GM18858 (cell line): ENCODE measurements at regions not wholly inside any gene's neighbourhood (a gene's known extent, or its start where the extent isn't known, plus 50 kb on each side); places are given as distances from the start of the nearest gene placed in this dataset.

Source experiments
- ATAC-seq: cut with Tn5 transposase; IDR thresholded peaks from one replicate; pipeline ENCODE4 v1.9.1; 2021; ENCODE audit not compliant: unreplicated experiment

DNA sequence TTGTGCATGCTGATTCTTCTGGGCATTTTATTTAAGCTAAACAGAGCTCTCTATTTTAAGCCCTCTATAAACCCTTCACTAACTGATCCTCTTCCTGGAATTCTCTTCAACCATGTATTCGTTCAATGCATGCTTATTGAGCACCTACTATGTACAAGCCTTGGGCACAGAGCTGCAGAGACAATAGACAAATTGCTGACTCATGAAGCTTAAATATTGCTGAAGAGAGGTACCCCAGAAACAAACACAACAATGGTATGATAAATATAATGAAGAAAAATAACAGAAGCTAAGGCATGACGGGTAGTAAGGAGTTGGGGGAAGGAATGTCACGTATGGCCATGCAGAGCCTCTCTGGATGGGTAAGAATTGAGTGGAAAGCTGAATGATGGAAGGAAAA, 222.2 kb downstream of the PPARGC1A start:
- ATAC-seq: no peak

DNA sequence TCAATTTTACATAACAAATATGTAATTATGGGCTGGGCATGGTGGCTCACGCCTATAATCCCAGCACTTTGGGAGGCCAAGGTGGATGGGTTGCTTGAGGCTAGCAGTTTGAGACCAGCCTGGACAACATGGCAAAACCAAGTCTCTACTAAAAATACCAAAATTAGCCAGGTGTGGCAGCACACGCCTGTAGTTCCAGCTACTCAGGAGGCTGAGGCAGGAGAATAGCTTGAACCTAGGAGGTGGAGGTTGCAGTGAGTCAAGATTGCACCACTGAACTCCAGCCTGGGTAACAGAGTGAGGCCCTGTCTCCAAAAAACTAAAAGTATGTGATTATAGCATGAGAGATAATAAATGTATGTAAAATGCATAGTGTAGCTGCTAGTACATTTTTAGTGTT, 229.0 kb downstream of the PPARGC1A start:
- no peak for ATAC-seq

DNA sequence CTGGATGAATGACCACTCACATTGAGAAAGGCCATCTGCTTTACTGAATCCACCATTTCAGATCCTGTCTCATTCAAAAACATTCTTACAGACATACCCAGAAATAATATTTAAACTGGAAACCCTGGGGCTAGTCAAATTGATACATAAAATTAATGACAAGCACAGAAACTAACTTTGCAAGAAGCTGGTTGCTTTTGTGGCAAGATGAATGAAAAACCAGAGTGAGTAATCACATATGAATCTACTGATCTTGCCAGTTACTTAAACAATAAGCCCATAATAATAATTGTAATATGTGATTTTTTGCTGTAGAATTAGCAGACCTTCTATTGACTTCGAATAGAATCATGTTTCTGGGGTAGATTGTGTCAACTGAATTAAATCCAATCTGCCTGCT, 235.1 kb downstream of the PPARGC1A start:
- no peak for ATAC-seq

DNA sequence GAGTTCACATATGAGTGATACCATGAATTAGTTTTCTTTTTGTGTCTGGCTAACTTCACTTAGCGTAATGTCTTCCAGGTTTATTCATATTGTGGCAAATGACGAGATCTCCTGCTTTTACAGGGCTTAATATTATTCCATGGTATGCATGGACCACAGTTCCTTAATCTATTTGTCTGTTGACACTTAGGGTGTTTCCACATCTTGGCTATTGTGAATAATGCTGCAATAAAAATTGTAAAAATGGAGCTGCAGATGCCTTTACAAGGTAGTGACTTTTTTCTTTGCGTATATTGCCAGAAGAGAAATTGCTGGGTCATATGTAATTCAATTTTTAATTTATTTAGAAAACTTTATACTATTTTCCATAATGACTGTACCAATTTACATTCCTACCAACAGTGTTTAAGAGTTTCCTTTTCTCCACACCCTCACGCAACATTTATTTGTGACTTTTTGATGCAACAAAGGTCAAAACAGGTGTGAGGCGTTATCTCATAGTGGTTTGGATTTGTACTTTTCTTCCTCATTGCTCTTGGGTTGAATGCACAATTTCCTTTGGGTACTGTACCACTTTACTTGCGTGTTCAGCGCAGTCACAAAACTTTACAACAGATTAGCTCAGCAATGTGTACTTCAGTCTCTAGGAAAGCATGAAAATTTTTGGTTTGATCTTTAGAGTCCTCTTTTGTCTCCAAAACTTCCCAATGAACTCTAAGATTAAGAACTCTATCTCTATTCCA, 240.8 kb downstream of the PPARGC1A start:
- no peak for ATAC-seq

DNA sequence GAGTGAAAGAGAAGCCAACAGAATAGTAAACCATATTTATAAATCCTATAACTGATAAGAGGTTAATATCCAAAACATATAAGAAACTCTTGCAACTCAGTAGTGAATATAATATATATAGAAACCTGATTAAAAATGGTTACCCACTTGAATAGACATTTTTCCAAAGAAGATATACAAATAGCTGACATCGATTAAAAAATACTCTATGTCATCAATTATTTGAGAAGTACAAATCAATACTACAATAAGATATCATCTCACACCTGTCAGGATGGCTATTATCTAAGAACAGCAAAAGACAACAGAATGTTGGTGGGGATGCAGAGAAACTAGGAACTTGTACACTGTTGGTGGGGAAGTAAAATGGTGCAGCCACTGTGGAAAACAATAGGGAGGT, 254.4 kb downstream of the PPARGC1A start:
- ATAC-seq: no peak

DNA sequence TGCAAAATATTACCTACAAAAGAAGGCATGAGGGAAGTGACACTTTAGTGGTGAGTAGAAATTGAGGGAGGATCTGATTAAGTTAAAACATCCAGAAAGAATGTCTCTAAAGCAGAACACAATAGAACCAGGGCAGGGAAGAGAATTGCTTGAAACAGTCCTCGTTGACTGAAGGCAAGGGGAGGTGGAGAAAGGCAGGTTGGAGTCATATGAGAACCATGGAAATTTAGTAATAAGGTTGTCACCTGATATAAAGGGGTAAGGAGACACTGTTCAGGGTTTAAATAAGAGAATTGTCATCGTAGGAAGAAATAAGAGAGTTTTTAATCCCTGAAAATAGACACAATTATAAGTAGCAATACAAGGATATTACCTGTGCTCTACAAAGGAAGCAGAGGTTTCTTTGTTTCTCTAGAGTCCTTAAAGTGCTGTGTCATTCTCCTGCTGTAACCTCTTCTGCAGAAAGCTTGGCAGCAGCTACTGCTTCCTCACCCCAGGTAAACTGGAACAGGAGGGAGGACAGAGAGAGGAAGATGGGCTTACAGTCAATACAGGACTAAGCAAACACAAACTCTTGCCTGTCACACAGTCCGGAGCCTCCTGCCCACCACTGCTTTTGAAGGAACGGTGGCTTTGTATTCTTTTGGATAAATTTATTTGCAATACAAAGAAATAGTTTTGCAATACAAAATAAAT, 258.4 kb downstream of the PPARGC1A start:
- ATAC-seq: no peak

DNA sequence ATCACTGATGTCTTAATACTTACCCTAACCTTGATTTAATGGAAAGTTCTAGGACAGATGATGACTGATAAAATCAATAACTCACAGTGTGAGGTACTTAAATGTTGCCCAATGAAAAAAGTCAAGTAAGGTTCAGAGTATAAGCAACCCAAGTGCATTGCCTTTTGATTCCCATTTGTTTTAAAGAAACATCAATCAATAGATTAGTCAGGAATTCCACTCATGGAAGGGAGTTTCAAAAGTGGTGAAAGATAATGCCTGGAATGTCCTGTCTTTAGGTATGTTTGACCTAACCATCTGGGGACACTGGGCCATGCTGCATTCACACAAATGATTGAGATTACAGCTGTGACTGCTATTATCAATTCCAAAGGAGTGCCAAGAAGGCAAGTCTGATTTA, 259.7 kb downstream of the PPARGC1A start:
- no peak for ATAC-seq

DNA sequence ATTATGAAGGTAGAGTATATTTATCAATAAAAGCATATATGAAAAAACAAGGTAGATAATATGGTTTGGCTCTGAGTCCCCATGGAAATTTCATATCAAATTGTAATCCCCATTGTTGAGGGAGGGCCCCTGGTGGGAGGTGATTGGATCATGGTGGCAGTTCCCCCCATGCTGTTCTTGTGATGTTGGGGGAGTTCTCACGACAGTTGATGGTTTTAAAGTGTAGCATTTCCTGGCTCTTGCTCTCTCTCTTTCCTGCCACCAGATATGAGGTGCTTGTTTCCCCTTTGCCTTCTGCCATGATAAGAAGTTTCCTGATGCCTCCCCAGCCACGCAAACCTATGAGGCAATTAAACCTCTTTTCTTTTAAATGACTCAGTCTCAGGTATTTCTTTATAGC, 260.4 kb downstream of the PPARGC1A start:
- no peak for ATAC-seq

DNA sequence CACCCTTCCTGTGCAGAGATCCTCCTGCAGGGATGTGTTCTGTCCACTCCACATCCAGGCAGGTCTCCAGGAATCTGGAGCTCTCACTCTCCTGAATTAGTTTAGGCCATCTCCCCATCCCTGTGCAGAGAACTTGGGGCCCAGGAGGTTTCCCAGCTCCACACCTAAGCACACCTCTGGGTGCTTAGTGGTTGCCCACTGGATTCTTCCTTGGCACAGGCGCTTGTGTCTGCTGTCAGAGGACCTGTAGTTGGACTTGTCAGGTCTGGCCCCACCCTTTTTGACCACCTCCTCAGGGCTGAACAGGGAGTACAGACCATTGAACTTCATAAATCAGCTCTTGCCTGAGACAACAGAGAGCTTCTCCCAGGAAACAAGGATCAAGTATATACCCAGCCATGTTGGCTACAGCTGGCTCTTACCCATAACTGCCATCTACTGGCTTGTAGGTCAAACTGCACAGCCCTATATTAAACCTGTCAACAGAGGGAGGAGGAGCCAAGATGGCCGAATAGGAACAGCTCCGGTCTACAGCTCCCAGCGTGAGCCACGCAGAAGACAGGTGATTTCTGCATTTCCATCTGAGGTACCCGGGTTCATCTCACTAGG, 275.5 kb downstream of the PPARGC1A start:
- no peak for ATAC-seq

DNA sequence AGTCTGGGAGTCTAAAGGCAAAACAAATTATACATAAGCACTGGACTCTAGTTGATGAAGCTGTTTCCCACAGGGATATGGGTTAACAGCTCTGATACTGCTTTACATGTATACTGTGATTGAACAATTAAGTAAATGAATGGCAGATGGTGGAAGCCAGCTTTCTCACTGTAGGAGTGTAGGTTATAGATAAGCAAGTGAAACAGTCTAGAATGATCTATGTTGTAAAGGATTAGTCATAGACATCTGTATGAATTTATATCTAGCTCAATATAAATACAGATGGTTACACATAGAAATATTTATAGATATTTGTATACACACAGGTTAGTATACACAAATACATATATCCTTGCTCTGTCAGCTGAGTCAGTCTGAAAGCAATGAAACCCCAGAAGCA, 276.1 kb downstream of the PPARGC1A start:
- ATAC-seq: no peak

DNA sequence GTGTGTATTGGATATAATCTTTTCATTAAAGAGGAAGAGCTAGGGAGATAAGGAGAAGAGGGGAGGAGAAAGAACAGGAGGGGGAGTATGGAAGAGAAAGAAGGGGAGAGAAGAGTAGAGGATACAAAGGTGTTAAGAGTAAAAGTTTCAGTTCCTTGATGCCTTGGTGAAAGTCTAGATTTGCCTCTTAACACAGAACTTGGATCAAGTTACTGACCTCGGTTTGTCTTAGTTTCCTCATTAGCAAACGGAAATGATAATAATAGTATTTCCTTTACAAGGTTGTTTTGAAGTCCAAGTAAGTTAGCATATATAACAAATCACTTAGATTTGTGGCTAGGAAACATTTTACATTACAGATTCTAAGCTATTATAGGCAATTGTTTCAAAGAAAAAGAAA, 287.1 kb downstream of the PPARGC1A start:
- ATAC-seq: no peak

DNA sequence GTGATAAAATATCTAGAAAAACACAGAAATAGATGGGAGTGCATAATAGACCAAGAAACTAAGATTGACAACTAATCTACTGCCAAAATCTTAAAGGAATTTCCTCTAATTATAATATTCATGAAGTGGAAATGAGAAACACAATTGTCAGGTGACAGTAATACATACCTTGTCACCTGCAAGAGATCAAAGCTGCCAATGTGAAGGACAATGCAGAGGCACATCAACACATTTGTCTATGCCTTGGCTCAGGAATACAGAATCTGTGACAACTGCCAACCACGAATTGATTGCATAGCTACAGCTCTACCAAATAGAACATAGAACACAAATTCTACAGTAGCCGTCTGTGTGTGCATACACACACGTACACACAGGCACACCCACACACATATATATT, 295.7 kb downstream of the PPARGC1A start:
- ATAC-seq: no peak

DNA sequence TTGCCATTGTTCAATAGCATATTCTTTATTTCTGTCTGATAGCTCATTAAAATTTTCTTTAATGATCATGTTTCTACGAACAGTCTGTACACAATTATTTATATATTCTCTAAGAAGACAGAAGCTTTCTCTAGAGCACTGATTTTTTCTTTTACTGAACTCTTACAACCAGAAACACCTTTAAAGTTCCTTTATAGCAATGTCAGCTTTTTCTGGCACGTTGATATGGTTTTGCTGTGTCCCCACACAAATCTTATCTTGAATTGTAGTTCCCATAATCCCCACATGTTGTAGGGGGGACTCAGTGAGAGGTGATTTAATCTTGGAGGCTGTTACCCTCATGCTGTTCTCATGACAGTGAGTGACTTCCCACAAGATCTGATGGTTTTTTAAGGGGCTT, 299.4 kb downstream of the PPARGC1A start:
- no peak for ATAC-seq

DNA sequence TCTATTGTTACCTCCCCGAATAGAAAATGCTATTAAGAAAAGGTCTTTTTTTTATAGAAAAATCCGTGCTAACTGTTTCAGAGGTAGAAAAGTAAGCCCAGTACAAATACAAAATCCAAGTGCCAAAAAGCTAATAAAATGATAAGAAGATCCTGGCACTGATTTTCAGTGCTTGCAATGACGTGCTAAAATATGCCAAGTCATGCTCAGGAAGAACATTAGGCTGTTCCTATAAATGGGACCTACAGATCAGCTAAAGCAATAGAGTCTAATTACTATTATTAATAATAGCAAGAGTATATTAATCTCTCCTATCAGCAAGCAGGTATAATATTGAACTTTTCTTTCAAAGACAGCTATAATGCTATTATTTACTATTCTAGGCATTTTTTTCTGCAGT, 305.8 kb downstream of the PPARGC1A start:
- ATAC-seq: no peak

DNA sequence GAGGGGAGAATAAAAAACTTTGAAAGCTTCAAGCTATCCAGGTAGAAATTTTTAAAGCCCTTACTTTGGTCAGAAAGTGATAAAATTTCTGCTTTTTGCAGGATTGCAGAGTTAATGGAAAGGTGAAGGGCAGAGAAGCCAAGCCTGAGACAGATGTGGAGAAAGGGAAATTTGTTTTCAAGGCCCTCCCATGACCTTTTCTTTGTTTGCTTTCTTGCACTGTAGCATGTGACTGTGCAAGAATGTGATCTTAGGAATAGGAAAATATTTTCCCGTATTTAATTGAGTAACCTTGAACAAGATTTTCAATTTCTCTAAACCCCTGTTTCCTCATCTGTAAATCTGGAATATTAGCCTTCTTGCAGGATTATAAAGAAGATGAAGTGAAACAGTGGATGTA, 307.2 kb downstream of the PPARGC1A start:
- ATAC-seq: no peak

DNA sequence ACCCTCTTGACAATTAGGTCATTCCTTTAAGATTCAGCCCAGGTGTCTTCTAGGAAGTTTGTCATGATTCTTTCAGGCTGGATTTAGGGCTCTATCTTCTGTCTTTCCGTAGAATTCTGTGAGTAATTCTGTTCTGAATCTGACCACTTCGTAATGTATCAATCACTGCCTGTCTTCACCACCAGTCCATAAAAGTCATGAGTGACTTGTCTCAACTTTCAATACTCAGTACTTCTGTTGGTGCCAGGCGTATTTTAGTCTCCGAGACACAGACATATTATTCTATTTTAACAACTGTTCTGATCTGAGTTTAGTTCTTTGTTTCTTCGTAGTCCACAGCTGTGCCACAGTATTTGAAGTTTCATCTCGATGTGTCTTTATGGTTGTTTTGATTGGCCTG, 310.7 kb downstream of the PPARGC1A start:
- ATAC-seq: no peak

DNA sequence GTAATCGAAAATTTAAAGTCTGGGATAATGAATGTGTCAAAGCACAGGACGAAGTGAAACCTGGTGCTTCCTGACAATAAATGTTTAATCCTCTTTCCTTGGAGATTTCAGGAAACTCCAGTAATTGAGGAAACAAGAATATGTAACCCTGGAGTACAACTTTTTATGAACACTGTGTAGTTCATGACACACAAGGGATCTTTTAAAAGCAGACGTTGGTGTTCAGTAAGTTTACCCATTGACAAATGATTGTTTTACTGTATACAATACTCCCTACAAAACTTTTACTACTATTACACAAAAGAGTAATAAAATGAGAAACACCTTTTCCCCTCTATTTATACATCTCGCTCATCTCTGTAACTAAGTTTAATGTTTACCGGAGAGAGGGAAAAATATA, 312.4 kb downstream of the PPARGC1A start:
- no peak for ATAC-seq

DNA sequence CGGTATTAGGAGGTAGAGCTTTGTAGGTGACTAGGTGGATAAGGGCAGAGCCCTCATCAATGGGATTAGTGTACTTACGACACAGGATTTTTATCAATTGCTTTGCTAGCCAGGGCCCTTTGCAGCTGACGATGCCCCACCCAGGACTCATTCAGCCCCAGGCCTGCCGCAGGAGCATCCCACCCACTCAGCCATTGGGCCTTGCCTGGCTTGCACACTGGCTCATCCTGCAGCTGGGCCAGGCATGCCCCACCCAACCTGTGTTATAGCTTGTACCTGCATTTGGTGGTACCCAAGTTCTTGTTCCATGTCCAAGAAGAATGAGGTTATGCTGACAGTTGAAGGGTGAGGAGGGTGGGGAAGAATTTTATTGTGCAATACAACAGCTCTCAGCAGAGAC, 317.5 kb downstream of the PPARGC1A start:
- ATAC-seq: no peak

DNA sequence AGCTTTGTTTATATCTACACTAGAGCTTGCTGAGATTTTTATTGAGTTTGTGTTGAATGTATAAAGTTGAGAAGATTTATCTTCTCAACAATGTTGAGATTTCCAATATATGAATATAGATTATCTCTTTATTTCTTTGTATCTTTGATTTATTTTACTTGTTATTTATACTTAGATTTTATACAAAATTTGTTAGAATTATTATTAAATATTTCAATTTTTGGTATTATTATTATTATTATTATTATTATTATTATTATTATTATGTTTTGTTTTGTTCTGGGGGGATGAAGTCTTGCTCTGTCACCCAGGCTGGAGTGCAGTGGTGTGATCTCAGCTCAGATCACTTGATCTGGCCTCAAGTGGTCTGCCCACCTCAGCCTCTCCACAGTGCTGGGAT, 322.5 kb downstream of the PPARGC1A start:
- no peak for ATAC-seq

DNA sequence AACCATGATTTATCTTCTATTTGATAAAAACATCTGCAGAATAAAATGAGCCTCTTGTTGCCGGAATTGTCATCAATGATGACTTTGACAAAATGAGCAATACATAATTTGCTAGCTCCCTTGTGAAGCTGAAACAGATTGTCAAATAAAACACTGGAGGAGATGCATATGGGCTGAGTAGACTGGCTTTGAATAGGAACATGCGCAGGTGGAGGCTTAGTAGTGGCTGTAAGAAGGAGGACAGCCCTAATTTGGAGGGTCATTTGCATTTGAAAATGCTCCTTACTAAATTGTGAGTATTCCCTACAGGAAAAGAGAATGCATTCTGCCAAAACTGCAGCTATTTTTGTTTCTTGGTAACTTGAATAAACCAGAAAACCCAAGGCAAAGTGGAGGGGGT, 329.1 kb downstream of the PPARGC1A start:
- ATAC-seq: no peak

DNA sequence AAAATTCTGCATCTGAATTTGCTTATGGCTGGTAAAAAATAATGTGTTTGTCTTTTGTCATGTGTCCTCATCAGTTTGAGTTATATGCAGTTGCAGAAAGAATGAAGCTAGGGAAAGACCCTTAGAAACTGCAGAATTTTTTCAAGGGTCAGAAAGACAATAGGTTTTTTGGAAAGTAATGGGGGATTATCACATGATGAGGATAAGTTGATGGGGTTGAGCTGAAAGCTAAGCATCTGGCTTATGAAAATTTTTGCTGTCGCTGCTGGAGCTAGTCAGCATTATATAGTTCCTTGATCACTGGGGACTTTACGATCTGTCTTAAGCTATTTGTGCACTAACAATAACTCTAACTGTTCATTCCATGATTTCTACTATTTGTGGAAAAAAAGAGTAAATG, 331.7 kb downstream of the PPARGC1A start:
- ATAC-seq: no peak

DNA sequence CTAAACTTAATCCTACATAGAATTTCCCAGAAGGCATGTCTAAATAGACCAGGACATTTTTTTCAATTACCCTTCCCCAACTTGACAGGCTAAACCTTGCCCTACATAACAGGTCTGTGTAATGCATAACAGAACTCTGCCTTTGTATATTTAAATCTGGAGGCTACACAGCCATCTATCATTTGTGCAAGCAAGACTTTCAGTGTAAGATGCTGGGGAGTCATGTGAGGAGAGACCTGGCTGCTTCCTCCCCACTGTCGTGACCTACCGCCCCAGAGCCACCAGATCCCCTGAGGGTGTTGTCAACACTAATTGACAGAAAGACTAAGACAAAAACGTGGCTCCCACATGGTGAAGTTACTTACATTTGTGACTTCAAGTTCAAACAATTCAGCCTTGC, 342.2 kb downstream of the PPARGC1A start:
- ATAC-seq: no peak
